Activated CD4-positive, alpha-beta memory T cell treated with anti-CD3 and anti-CD28 coated beads for 36 hours (primary cell): ENCODE measurements at regions not wholly inside any gene's neighbourhood (a gene's known extent, or its start where the extent isn't known, plus 50 kb on each side); places are given as distances from the start of the nearest gene placed in this dataset.

Experiments used
- CTCF ChIA-PET: fragments of 350-600 bp; sonication (Branson Sonifier 250); formaldehyde crosslinking; loops from one replicate; lab custom pipeline; 2021; ENCODE audit warnings: antibody characterized with exemption, inconsistent platforms; lab: Charles Lee
- POLR2A ChIA-PET: fragments of 350-600 bp; sonication (Branson Sonifier 250); formaldehyde crosslinking; loops from one replicate; lab custom pipeline; 2021; ENCODE audit warnings: antibody characterized with exemption; lab: Charles Lee
- DNase-seq: peaks from one replicate; pipeline ENCODE4 v3.0.0-alpha.2; 2020
- H3K27ac Mint-ChIP-seq: one replicate; pipeline ENCODE4 v1.8.0; 2021; ENCODE audit warnings: mixed read lengths
- H3K27me3 Mint-ChIP-seq: one replicate; pipeline ENCODE4 v1.8.0; 2021; ENCODE audit warnings: mixed read lengths
- H3K36me3 Mint-ChIP-seq: one replicate; pipeline ENCODE4 v1.8.0; 2021; ENCODE audit warnings: mixed read lengths
- H3K4me1 Mint-ChIP-seq: one replicate; pipeline ENCODE4 v1.8.0; 2021; ENCODE audit warnings: low read depth, mixed read lengths
- H3K4me3 Mint-ChIP-seq: one replicate; pipeline ENCODE4 v1.8.0; 2021; ENCODE audit warnings: mild to moderate bottlenecking, mixed read lengths
- H3K9me3 Mint-ChIP-seq: one replicate; pipeline ENCODE4 v1.8.0; 2021; ENCODE audit warnings: mixed read lengths
- intact Hi-C: fragments of 100-400 bp; cut with micrococcal nuclease; formaldehyde crosslinking; loops from one replicate; pipeline ENCODE4 v1.15.1; 2023

DNA sequence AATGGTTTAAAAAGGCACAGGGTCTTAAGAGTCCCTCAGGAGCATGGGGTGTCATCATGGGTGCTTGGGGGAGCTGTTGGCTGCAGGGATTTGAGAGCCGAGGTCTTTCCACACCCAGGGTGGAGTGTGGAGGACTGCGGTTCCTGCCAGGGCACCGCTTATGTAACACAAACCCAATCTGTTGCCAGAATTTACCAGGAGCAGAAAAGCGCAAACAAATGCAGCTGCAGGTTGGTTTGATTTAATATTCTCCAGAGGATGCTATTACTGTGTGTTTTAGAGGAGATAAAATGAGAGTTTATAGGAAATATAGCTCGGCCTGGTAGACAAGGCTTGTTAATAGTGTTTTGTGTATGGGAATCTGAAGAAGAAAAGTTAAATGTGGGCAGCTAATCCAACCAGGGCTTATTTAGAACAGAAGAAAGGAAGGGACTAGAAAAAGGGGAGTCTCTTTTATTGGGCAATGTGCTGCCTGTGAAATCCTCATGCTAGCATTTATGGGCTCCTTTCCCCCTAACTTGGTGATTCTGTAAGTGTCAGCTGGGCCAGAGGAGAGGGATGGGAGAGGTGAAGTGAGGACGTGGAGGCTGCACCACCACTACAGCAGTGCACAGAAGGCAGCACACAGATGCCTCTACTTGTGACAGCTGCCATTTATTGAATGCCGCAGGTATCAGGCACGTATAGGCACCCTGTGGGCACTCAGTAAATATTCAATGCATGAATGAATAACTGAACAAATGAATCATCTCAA is 174.7 kb downstream of the KATNIP start:
- CTCF ChIA-PET, result no interaction called here
- no peak overlapping the region for H3K4me3 Mint-ChIP-seq
- POLR2A ChIA-PET, result no interaction called here
- peaks cover 10% of the 10 kb centered on the region for H3K36me3 Mint-ChIP-seq
- no peak overlapping the region for H3K27ac Mint-ChIP-seq
- peaks cover 4% of the 10 kb centered on the region for H3K4me1 Mint-ChIP-seq
- intact Hi-C loops, result no loop called here
- no peak for DNase-seq
- no peaks in the 10 kb centered on the region for H3K9me3 Mint-ChIP-seq
- no peaks in the 10 kb centered on the region for H3K27me3 Mint-ChIP-seq

DNA sequence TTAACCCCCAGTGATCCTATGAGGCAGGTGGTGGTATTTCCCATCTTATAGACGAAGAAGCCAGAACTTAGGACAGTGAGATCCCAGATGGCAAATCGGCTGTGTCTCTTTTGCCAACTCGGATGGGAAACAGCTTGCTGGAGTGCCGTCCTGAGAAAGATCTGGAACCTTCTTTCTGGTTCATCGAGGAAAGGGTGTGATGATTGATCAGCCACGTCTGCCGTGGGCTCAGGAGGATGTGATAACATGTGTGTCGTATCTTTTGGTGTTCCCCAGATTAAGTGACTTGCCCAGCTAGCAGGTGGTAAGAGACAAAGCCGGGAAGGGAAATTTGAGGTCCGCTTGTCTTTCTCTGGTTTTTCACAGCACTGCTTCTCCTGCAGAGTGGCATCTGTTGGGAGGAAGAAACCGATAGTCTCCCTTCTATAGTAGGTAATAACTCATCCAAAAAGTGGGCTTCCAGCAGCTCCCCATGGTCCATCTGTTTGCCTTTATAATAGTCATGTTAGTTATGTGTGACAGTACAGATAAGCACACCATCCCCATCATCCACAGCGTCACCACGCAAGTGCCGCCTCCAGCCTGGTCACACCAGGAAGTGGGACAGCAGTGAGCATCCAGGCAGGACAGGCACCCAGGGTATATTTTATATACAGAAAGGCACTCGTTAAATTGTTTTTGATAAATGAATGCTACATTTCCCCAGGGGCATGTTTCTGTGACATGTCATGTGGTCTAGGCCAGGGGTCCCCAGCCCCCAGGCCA is 175.5 kb downstream of the KATNIP start:
- DNase-seq, result no peak
- Mint-ChIP-seq H3K36me3 (peaks cover 11% of the 10 kb centered on the region), H3K27ac (no peak overlapping the region), H3K27me3 (no peaks in the 10 kb centered on the region), H3K9me3 (no peaks in the 10 kb centered on the region), H3K4me1 (peaks cover 4% of the 10 kb centered on the region), H3K4me3 (no peak overlapping the region)
- intact Hi-C loops, result no loop called here
- ChIA-PET POLR2A (no interaction called here), CTCF (no interaction called here)

DNA sequence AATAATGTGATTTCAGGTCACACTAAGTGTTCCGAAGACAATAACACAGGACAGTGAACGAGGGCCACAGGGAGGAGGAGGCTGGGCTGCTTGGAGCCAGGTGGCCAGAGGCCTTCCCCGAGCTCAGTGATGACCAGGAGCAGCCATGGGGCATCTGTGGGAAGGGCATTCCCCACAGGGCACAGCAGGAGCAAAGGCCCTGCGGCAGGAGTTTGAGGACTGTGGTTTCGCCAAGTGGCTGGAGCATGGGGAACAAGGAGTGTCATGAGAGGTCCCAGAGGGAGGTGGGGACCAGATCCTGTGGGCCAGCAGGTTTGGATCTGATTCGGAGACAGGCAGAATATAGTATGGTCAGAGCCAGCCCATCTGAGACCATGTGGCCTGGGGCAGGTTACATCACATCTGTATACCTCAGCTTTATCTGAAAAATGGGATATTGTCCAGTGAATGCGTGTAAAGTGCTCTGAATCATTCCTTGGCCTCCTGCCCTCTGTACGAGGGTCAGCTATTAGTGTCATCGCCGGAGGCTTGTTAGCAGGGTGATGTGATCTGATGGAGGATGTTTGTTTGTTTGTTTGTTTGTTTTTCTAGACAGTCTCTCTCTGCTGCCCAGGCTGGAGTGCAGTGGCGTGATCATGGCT is 176.8 kb downstream of the KATNIP start:
- CTCF ChIA-PET, result interaction anchor here (0.7 kb wide), 1 partner anchor 140 kb away, joined by 3 read pairs; no protein-coding TSS in a partner anchor
- peaks cover 9% of the 10 kb centered on the region for H3K36me3 Mint-ChIP-seq
- H3K27me3 Mint-ChIP-seq, result no peaks in the 10 kb centered on the region
- no peaks in the 10 kb centered on the region for H3K9me3 Mint-ChIP-seq
- POLR2A ChIA-PET, result no interaction called here
- peaks cover under 1% of the 10 kb centered on the region for H3K4me1 Mint-ChIP-seq
- DNase-seq, result no peak
- no peak overlapping the region for H3K4me3 Mint-ChIP-seq
- H3K27ac Mint-ChIP-seq, result no peak overlapping the region
- intact Hi-C loops, result no loop called here

DNA sequence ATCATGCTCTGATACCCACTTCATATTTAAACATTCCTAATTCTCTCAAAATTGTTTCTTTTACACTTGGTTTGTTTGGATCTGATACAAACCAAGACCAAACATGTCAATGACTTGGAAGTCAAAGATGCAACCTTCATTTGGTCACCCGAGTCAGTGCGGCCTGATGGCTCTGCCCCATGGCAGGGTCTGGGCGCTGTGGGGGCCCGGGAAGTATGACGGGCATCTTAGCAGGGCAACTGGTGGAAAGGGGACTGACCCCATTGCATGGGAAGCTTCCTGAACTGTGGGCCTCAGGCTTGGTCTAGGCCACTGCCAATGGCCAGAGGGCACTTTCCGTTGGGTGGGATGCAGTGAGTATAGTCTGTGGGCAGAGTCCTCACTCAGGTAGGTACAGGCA is 178.0 kb downstream of the KATNIP start:
- intact Hi-C loops, result no loop called here
- peaks cover 7% of the 10 kb centered on the region for H3K36me3 Mint-ChIP-seq
- no peaks in the 10 kb centered on the region for H3K27me3 Mint-ChIP-seq
- no peaks in the 10 kb centered on the region for H3K9me3 Mint-ChIP-seq
- H3K27ac Mint-ChIP-seq, result no peak overlapping the region
- CTCF ChIA-PET, result no interaction called here
- H3K4me3 Mint-ChIP-seq, result no peak overlapping the region
- H3K4me1 Mint-ChIP-seq, result no peaks in the 10 kb centered on the region
- DNase-seq, result no peak
- POLR2A ChIA-PET, result no interaction called here

DNA sequence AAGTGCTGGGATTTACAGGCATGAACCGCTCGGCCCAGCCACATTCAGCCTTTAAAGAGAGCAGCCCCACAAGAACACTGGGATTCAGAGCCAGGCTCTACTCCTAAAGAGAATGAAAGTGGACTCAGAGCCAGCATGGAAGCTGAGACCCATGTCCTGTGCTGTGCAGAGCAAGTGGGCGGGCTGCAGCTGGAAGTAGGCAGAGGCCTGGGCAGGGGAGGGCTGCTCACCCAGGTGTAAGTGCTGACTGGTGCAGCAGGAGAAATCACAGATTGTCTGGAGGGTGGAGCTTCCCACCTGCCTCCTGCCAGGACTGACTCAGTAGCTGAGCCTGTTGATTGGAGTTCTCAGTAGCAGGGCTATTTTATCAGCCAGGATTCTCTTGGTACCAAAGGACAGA is 178.7 kb downstream of the KATNIP start:
- no peaks in the 10 kb centered on the region for H3K27me3 Mint-ChIP-seq
- no peaks in the 10 kb centered on the region for H3K9me3 Mint-ChIP-seq
- no peaks in the 10 kb centered on the region for H3K4me1 Mint-ChIP-seq
- intact Hi-C loops, result no loop called here
- CTCF ChIA-PET, result no interaction called here
- peaks cover 7% of the 10 kb centered on the region for H3K36me3 Mint-ChIP-seq
- DNase-seq, result no peak
- POLR2A ChIA-PET, result no interaction called here
- no peak overlapping the region for H3K4me3 Mint-ChIP-seq
- no peak overlapping the region for H3K27ac Mint-ChIP-seq

- ChIA-PET POLR2A (no interaction called here), CTCF (no interaction called here)
- H3K4me1 Mint-ChIP-seq, result no peaks in the 10 kb centered on the region
- H3K27me3 Mint-ChIP-seq, result no peaks in the 10 kb centered on the region
- no peak overlapping the region for H3K27ac Mint-ChIP-seq
- intact Hi-C loops, result no loop called here
- H3K4me3 Mint-ChIP-seq, result no peak overlapping the region
- no peaks in the 10 kb centered on the region for H3K9me3 Mint-ChIP-seq
- no peak for DNase-seq
- H3K36me3 Mint-ChIP-seq, result peaks cover 7% of the 10 kb centered on the region
These were observed 179.8 kb downstream of the KATNIP start for GRCh38 chr16:27729516-27730304.

- Mint-ChIP-seq H3K36me3 (peaks cover 7% of the 10 kb centered on the region), H3K27ac (no peak overlapping the region), H3K4me1 (no peaks in the 10 kb centered on the region), H3K4me3 (no peak overlapping the region), H3K27me3 (no peaks in the 10 kb centered on the region), H3K9me3 (no peaks in the 10 kb centered on the region)
- intact Hi-C loops, result no loop called here
- no peak for DNase-seq
- ChIA-PET CTCF (no interaction called here), POLR2A (no interaction called here)
These were observed 180.8 kb downstream of the KATNIP start for GRCh38 chr16:27730661-27731210.

DNA sequence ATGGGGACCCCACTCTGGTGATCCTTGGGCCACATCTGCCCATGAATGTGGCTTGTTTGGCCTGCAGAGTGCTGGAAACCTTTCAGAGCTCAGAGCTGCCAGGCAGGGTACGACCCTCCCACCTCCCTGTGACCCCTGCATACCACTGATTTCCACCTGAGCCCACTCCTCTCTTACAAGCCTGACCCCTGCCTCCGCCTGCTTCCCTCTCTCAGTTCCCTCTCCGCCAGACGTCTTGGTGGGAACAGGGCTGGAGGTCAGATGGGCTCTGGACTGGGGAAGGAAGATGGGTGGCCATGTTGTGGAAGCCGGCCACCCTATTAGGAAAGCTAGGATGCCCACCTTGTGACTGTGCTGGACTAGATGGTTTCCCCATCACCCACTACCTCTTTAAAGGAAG is 185.1 kb downstream of the KATNIP start:
- ChIA-PET POLR2A (no interaction called here), CTCF (no interaction called here)
- H3K27me3 Mint-ChIP-seq, result no peaks in the 10 kb centered on the region
- DNase-seq, result no peak
- H3K4me3 Mint-ChIP-seq, result no peak overlapping the region
- intact Hi-C loops, result no loop called here
- H3K36me3 Mint-ChIP-seq, result peaks cover 6% of the 10 kb centered on the region
- H3K27ac Mint-ChIP-seq, result no peak overlapping the region
- H3K4me1 Mint-ChIP-seq, result no peaks in the 10 kb centered on the region
- H3K9me3 Mint-ChIP-seq, result no peaks in the 10 kb centered on the region

DNA sequence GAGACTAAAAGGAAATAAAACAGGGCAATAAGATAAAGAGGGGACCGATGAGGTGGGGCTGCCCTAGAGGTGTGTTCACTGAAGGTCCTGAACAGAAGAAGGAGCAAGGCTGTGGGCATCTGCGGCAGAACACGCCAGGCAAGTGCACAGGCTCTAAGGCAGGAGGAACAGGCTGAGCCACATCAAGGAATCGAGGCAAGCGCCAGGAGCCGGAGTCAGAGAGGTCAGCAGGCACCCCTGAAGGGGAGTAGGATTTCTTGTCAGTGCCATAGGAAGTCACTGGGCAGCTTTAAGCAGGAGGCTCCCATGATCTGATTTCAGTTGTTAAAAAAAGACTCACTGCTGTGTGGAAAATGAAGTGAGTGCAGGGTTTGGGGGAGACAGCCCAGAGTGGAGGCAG is 186.5 kb downstream of the KATNIP start:
- Mint-ChIP-seq H3K27ac (no peak overlapping the region), H3K27me3 (no peaks in the 10 kb centered on the region), H3K4me3 (no peak overlapping the region)

GRCh38 chr16:27737513-27737912 is 187.6 kb downstream of the KATNIP start:
- Mint-ChIP-seq H3K4me3 (no peak overlapping the region), H3K27me3 (no peaks in the 10 kb centered on the region), H3K36me3 (peaks cover 5% of the 10 kb centered on the region), H3K4me1 (no peaks in the 10 kb centered on the region), H3K27ac (no peak overlapping the region), H3K9me3 (no peaks in the 10 kb centered on the region)
- POLR2A ChIA-PET, result no interaction called here
- CTCF ChIA-PET, result no interaction called here
- intact Hi-C loops, result no loop called here
- no peak for DNase-seq

More for the DNA sequence above, 186.5 kb downstream of the KATNIP start:
- Mint-ChIP-seq H3K9me3 (no peaks in the 10 kb centered on the region), H3K4me1 (no peaks in the 10 kb centered on the region), H3K36me3 (peaks cover 5% of the 10 kb centered on the region)
- DNase-seq, result no peak
- ChIA-PET POLR2A (no interaction called here), CTCF (no interaction called here)
- intact Hi-C loops, result no loop called here
